T47D (cell line): ENCODE measurements at regions not wholly inside any gene's neighbourhood (a gene's known extent, or its start where the extent isn't known, plus 50 kb on each side); places are given as distances from the start of the nearest gene placed in this dataset.
A peak's percentile ranks its signal among the peaks of the same experiment; 100 is the strongest.

ENCODE experiments used
- DNase-seq, 2 experiments: peaks; one replicate each; pipeline versions ENCODE4 v3.0.0 to v3.0.0-alpha.2; 2011 to 2012; ENCODE audit warnings: low read depth in 1 of 2, low spot score in 1 of 2
- JUND ChIP-seq: IDR thresholded peaks from 2 replicates; pipeline ENCODE4 v1.6.1; 2012; ENCODE audit warnings: low read depth
- in situ Hi-C: cut with HindIII; loops from 2 replicates; pipeline ENCODE4 v1.10.0; 2016; ENCODE audit warnings: low sequenced_read_pairs, low pct_unique_long_range_greater_than_20kb

DNA sequence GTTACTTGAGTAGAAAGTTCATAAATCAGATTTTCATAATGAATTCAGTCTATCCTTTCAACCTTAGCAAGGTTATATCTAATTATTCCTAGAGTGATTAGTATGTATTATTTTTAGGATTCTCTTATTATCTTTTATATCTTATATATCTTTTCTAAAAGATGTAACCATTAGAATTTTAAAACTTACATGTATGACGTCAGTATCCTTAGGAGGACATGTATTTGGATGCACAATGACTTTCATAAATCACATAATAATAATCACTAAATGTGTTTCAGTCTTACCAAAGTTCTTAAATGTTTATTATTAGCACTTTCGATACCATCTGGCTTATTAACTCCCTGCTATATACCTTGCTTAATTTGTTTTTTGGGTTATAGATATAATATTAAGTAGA is 1400.5 kb upstream of the IGFBP7 start:
- DNase-seq, result no peak
- TF ChIP-seq JUND, result no peak
- in situ Hi-C loops, result no loop called here

- no peak for DNase-seq
- in situ Hi-C loops, result no loop called here
Measured at GRCh38 chr4:58507079-58507478, 1396.9 kb upstream of the IGFBP7 start.

GRCh38 chr4:58502839-58503238 is 1392.7 kb upstream of the IGFBP7 start:
- in situ Hi-C loops, result no loop called here
- DNase-seq, result no peak
- TF ChIP-seq JUND, result no peak

More at GRCh38 chr4:58507079-58507478, 1396.9 kb upstream of the IGFBP7 start:
- TF ChIP-seq JUND, result no peak

GRCh38 chr4:58499182-58499581 is 1389.0 kb upstream of the IGFBP7 start:
- DNase-seq, result peak; percentile 1 to 7
- in situ Hi-C loops, result no loop called here
- TF ChIP-seq JUND, result no peak

DNA sequence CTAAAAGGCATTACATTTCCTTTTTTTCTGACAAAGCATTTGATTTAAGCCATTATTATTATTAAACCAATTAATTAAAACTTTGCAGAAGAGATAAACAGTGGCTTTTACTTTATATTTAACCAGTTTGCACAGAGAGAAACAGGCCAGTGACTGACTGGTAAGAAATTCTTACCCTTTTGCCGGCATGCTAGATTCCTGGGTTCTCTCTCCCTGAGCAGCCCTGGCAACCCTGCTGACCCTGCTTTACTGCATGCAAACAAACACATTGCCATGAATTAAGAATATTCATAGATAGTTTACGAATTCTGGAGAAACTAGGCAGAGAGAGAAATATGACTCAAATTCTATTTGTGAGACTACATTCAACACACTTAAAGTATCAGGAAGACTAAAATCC is 1381.4 kb upstream of the IGFBP7 start:
- DNase-seq, result no peak
- in situ Hi-C loops, result no loop called here
- TF ChIP-seq JUND, result no peak

GRCh38 chr4:58477950-58478349 is 1367.8 kb upstream of the IGFBP7 start:
- no peak for TF ChIP-seq JUND
- in situ Hi-C loops, result no loop called here

DNA sequence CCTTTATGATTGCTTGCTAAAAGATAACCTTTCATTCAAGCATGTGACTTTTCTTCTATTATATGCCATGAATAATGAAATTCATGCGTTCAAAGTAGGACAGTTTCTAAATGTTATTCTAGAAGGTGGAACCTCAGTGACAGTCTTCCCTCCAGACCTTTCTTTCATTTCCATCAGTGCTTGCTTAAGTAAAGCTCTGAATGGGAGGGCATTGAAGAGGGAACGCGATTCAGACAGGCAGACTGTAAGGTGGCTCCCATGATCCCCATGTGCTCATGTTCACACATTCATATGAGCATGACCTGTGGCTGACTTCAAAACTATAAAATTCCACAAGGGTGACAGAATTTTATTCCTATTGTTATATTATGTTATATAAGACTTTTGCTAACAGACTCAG is 1367.3 kb upstream of the IGFBP7 start:
- in situ Hi-C loops, result no loop called here
- no peak for DNase-seq
- no peak for TF ChIP-seq JUND

More at GRCh38 chr4:58477950-58478349, 1367.8 kb upstream of the IGFBP7 start:
- DNase-seq, result no peak

DNA sequence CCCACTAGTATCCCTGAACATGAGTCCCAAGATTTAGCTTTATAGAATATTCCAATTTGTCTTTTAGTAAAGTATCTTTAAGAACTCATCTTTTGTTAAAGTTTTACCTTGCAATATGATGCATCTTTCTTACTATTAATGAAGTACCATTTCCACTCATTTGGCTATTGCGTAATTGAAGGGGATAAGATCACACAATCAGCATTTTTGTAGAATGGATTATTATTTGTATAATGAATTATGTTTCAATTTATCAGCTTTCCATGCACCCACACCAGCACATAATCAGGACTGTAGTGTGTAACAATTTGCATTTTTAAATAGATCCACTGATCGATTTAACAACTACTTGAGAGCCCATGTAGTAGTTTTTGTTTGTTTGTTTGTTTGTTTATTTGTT is 1364.9 kb upstream of the IGFBP7 start:
- no peak for TF ChIP-seq JUND
- in situ Hi-C loops, result no loop called here
- DNase-seq, result no peak

- DNase-seq, result no peak
- in situ Hi-C loops, result no loop called here
- no peak for TF ChIP-seq JUND
Measured at GRCh38 chr4:58465031-58465430, 1354.8 kb upstream of the IGFBP7 start.

DNA sequence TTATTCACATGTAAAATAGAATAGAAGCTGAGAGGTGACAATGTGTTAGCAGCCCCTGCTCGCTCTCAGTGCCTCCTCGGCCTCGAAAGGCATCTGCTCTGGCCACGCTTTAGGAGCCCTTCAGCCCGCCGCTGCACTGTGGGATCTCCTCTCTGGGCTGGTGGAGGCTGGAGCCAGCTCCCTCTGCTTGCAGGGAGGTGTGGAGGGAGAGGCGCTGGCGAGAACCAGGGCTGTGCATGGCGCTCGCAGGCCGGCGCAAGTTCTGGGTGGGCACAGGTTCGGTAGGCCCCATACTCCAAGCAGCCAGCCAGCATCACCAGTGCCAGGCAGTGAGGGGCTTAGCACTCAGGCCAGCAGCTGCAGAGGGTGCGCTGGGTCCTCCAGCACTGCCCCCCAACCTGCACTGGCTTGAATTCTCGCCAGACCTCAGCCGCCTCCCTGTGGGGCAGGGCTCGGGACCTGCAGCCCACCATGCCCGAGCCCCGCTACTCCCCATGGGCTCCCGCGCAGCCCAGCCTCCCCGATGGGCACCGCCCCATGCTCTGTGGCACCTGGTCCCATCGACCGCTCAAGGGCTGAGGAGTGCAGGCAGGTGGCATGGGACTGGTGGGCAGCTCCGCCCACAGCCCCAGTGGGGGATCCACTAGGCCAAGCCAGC is 1346.7 kb upstream of the IGFBP7 start:
- in situ Hi-C loops, result no loop called here
- TF ChIP-seq JUND, result no peak
- no peak for DNase-seq

- DNase-seq, result no peak
- TF ChIP-seq JUND, result no peak
- in situ Hi-C loops, result no loop called here
Measured at GRCh38 chr4:58453956-58454355, 1343.8 kb upstream of the IGFBP7 start.

DNA sequence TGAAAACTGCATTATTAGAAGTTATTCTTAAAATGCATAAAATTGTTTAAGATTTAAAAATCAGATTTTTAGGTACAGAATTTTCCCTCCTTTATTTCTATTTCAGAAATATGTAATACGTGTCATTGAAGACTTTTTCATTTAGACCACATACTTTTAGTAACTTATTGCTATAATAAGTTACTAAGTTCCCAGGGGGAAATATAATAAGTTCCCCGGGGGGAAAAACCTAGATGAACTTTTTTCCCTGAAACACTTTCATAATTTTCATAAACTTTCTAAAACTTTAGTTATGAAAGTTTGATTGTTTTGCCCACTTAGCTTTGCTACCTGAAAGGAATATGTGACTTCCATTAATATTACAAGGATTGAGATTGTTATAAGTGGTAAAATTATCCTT is 1341.5 kb upstream of the IGFBP7 start:
- no peak for TF ChIP-seq JUND
- in situ Hi-C loops, result no loop called here
- no peak for DNase-seq

DNA sequence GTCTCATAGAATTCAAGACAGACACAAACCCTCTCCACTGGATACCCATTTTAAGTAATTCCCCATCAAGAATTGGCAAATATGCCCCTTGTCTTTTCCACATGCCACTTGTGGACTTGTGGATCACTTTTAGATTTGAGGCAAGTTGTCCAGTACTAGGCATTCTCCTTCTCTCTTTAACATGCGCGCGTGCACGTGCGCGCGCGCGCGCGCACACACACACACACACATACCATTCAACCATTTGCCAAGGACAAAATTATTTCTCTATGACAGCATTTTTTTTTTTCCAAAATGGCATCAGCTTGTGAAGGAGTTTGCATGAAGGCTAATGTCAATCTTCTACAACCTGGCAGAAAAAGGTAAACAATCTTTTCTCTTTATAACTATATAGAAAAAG is 1325.7 kb upstream of the IGFBP7 start:
- no peak for TF ChIP-seq JUND
- in situ Hi-C loops, result no loop called here
- no peak for DNase-seq

GRCh38 chr4:58413849-58414248 is 1303.7 kb upstream of the IGFBP7 start:
- in situ Hi-C loops, result no loop called here
- TF ChIP-seq JUND, result no peak
- no peak for DNase-seq
